ENCODE measurements at regions not wholly inside any gene's neighbourhood (a gene's known extent, or its start where the extent isn't known, plus 50 kb on each side); places are given as distances from the start of the nearest gene placed in this dataset.
A peak's percentile ranks its signal among the peaks of the same experiment; 100 is the strongest.

DNA sequence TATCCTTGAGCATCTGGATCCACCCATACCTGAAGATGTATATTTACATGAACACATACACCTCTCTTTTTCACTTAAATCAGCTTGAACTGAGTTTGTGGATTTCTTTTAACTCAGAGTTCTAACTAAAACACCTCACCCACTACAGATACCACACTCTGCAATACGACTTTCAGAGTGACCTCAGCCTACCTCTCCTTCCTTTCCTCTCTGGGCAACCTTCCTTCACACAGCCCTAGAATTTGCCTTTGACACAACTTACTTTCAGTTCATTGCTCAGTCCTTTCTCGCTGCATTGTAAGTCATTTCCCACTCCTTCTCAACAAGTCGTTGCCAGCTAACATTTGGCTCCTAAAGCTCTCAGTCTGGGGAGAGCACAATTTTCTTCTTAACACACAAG, 151.9 kb upstream of the IRX3 start:
- DNase-seq (ENCODE audit: low spot score), result no peak

DNA sequence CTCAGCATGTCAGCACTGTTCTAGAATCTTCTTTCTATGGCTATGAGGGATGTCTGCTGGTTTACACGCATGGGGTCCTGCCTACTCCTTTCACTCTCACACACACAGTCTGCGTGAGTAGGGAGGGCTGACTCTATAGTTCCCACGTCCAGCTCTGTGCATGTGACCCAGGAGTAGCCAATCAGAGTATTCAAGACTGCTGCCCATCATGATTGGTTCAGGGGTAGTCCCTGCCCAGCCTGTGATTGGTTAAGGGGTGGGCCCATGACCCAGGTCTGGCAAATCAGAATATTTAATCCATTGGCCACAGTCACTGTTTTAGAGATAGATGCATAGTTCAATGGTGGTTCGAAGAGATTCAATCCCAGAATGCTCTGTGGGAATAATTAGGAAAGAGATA, 151.3 kb upstream of the IRX3 start:
- DNase-seq (ENCODE audit: low spot score), result no peak

DNA sequence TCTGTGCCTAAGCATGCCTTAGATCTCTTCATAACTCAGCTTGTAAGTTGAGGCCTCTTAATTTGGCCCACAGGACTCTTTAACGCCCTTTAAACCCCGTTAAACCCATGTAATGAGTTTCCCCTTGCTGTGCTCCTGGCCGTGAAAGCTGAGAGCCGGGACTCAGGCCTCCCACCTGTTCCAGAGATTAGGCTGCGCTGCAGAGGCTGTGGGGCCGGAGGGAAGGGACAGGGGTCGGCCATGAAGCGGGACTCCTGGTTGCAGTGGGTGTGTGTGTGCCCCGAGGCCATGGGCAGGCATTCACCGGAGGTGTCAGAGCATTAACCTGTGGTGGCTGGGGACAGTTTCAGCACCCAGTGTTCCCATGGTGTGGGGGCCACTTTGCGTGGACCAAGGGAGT, 150.8 kb upstream of the IRX3 start:
- no peak for DNase-seq (ENCODE audit: low spot score)

DNA sequence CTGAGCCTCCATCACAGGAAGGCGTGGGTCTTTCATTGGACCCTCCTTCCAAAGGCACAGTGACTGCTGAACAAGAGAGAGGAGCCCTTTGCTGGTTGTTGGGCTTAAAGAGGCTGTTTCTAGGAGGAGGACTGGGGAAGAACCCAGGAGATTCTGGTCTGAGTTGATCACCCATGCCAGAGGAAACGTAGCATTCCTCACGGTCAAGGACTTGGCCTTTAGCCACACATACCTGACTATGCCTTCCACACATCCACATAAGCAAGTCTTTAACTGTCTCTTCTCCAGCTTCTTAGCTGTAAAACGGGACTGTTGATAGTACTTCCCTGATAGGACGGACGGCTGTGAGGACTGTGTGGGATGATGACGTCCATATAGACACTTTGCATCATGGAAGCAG, 149.8 kb upstream of the IRX3 start:
- DNase-seq (ENCODE audit: low spot score), result no peak

DNA sequence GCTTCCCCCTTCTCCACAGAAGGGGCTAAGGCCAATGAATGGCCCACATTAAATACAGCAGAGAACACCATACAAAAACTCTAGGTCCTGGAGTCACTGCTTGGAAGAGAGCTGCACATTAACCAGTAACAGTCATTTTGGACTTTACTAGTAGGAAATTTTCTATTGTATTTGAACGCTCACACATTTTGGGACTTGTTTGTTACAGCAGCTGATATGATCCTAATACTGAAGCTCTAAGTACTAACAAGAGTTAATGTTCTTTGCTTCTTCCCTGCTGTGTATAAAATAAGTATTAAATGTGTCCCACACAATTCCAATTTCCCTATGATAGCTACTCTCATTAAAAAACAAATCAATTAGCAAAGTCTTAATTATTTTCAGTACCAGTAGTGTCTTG, 148.3 kb upstream of the IRX3 start:
- no peak for DNase-seq (ENCODE audit: low spot score)

DNA sequence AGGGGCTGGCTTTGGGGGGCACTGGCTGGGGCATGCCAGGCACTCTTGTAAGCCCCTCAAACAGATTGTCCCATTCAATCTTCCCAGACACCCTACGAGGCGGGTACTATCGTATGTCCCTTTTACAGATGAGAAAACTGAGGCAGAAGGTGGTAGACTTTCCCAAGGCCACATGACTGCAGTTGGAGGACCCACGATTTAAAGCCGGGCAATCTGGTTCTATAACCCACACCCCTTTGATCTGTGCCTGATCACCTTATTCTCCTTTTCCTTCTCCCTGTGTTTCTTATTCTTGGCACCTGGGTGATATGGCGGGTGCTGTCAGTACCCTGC, 146.3 kb upstream of the IRX3 start:
- no peak for DNase-seq (ENCODE audit: low spot score)

DNA sequence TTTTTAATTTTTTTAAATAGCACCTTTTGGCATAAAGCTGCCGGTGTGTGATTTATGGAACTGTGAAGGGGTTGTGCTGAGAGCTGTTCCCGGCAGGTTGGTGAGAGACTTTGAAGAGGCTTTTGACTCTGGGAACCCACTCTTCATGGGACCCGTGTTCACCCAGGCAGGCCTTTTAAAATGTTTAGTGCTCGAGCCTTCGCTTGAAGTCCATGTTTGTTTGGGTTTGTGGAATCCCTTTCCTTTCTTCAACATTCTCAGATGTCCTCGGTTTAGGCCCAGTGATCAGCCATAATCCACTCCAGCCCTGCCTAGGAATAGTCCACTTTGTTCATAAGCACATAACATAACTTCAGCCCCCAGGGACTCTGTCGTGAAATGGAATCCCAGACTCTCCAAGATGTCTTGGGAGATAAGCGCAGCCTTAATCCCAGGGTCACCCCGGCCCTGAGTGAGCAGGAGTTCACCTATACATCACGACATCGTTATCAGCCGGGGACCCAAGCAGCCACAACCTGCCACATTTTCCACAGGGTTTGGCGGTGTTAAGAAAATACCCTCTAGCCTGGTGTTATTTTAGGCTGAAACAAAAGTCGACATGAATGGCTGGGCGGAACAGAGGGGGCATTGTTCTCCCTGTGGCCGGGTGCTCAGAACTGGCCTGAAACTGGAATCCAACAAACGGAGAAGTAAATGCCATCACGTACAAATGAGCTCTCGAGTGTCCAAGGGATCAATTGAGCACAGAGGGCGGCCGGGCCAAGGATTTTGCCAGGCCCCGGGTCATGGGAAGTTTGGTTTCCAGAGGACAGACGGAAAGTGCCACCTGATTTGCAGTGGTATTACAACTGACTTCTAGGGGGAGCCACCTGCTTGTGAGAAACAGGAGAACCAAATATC, 145.7 kb upstream of the IRX3 start:
- DNase-seq (ENCODE audit: low spot score), result no peak

DNA sequence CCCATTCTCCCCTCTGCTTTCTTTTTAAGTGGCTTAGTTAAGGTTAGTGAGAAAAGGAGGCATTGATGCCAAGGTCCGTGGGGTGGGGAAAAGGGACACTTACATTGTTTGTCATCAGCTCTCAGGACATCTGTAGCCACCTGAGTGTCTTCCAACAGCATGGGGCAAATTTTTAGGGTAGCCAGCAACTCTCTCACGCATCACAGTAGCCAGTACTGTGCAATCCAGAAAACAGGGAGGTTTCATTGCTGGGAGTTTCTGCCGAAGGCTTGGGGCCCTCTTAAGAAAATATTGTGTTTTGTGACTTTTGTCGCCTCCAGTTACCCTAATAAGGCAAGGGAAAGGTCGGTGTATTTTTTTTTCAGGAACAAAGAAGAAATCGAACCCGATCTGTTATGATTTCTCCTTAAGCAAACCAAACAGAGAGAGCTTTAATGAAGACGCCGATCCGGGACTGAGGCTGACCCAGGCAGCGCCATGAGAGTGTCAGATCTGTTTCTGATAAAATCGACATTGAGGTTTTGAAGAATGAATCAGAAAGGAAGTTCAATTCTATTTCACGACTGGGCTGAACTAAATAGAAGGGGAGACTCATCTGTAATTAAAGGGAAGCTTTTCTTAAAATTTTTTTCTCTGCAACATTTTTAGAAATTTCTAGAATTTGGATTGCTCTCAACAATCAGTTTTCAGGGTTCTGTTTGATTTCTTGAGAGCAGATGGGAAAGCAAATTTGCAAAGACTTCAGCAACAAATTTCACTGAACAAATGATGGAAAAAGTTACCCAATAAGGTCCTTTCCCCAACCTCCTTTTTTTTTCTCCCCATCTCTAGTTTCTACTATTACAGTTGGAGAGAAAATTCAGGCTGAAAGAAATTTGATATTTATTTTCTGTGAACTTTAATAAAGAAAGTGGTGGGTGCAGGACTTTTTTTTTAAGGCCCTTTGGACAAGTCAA, 144.7 kb upstream of the IRX3 start:
- DNase-seq (ENCODE audit: low spot score), result peak; percentile 65

DNA sequence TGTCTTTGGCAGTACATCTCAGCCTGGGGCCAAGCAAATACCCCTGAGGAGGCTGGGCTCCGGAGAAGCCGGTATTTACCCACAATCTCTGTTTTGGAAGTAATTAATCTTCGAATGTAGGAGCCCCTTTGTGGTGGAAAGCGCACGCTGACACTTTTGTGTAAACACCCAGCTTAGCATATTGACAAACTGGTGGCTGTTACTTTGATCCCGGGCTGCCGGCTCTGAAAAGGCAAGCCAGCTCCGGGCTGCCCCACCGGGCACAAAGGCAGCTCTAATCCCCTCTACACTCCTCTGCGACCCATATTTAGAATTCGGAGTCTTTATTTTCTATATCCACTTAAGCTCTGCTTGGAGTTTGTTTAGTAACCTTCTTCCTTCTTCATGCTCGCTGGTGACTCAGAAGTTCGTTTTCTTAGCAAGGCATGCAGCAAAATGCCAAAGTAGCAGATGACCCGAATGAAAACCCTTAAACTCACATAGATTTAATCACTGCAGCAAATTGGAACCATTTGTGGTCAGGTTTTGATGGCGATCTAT, 144.0 kb upstream of the IRX3 start:
- DNase-seq (ENCODE audit: low spot score), result peak; percentile 63

DNA sequence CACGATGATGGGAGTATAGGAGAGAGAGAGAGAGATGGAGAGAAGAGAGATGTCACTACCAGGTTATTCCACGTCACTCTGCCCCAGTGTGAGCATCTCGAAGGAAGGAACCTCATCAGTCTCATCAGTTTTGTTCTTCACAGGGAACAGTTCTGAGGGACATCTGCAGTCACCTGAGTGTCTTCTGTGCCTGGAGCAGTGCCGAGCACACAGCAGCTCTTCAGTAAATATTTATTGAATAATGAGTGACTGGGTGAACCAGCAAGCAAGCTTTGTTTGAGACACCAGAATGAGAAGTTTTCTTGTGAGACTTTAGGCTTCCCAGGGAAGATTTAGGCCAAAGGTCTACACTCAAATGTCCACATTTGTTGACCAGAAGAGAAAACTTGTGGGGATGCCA, 142.4 kb upstream of the IRX3 start:
- DNase-seq (ENCODE audit: low spot score), result no peak

DNA sequence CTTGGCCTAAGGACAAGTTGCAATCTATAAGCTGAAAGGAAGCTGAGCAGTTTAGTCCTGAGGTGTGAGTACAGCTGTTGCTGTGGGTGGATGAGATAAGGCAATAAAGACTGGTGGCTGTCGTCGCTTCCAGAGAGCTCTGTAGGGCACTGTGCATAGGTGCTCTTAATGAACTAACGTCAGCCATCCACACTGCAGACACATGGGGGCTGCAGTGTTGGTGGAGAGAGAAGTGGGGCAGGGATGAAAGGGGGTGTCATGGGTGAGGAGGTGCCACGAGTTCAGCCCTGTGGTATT, 139.9 kb upstream of the IRX3 start:
- DNase-seq (ENCODE audit: low spot score), result no peak

DNA sequence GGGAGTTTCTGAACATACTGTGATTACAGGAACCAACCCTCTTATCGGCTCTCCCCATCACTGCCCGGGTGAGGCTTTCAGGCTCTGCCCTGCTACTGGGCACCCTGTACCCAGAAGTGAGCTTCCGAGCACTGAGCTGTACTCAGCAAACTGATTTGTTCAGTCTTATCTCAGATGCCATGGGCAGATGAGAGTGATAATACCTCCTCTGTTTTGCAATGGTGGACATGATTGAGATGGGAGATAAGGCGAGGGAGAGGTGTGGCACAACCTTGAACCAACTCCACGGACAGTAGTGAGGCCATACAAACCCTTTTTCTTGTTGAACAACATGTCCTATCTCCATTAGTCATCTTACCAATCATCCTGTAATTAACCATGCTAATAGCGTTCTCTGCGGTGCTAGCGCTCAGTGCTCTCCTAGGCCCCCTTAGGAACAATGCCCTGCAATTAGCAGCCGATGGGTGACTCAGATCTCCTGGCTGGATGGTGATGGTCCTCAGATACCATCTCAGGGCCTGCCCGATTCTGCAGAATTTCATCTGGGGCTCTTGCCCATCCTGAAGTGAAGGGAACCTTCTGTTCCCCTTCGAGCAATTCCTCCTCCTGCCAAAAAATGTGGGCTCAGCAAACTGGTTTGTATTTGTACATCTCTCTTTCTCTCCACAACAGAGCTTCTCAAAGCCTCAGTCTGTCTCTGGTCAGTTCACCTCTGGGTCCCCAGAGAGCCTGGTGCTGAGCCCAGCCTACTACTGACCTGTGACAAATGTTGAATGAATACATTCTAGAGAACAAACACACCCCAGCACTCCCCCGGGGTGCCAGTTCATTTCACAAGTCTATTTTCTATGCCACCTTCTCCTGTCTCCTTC, 139.3 kb upstream of the IRX3 start:
- DNase-seq (ENCODE audit: low spot score), result no peak

DNA sequence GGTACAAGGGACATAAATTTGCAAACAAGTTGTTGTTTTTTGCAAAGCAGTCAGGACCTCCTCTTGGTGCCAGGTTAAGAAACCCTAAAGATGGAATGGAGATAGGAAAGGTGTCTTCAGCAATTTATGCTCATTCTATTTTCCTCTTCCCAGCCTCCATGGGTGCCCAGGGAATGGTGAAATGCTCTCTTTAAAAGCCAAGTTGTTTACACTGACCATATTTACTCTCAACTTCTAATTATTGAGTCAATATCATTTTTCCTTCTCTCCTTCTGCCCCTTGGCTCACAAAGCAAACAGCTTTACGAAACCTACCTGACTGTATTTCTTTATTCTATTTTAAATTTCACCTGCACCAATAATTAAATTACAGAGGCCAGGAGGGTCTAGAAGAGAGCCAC, 138.5 kb upstream of the IRX3 start:
- no peak for DNase-seq (ENCODE audit: low spot score)

DNA sequence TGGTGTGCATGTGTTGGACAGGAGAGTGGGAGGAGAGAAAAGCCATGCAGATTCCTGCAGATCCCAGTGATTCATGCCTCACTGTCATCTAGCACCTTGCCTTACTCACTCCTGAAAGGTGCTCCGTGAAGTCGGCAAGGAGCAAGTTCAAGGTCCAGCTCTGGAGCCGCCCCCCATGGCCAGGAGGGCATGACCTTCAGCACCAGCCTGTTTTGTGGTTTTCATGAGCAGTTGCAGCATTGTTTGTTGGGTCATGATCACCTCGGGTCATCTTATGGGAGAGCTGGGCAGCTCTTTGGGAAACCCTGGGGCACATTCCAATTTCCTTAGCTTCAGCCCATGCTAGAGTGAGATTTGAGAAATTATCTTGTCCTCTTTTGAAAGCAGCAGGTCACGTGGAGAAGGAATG, 137.5 kb upstream of the IRX3 start:
- no peak for DNase-seq (ENCODE audit: low spot score)

DNA sequence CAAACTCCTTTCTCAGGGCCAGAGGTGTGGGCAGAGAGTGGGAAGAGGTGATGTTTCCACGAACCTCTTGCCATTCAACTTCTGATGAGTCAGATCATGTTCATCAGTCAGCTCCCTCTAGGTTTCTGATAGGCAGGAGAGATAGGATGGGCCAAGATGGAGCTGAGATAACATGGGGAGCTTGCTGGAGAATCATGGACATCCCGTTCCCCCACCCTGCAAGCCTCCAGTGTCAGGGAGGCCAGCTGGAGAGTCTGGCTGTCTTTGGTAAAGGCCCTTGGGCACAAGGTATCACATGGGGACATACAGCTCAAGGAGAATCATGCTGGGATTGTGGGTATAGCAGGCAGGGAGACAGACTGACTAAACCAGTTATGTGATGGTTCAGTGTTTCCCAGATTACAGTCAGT, 136.0 kb upstream of the IRX3 start:
- DNase-seq (ENCODE audit: low spot score), result no peak

DNA sequence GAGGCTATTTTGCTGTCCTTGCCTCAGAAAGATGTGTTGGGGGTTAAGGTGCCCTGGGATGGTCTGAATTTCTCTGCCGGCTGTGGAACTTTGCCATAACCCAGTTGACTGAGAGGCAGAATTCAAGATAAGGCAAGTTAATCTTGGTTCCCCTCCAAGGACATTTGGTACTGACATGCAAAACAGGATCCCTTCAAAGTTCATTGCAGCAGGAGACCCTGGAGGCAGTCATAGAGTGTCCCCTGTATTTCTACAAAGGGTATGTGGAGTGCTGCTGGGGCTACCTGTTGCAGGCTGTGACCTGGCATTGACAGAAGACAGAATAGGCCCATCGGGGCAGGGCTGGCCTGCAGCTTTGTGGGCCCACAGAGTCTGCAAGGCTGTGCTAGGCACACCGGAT, 135.6 kb upstream of the IRX3 start:
- DNase-seq (ENCODE audit: low spot score), result no peak

DNA sequence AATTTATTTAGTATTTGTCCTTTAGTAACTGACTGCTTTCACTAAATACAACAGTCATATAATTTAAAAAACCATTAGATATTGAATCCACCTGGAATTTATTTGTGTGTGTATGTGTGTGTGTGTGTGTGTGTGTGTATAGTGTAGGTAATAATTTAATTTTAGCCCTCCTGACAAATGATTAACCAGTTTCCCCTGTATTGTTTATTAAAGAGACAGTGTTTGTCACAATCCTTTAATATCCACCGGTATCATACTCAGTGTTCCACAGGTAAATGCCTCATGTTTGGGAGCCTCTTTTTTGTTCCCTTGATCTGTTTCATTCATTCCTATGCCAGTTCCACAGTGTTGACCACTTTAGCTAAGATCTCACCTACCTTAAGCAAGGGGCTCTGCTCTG, 134.6 kb upstream of the IRX3 start:
- no peak for DNase-seq (ENCODE audit: low spot score)

DNA sequence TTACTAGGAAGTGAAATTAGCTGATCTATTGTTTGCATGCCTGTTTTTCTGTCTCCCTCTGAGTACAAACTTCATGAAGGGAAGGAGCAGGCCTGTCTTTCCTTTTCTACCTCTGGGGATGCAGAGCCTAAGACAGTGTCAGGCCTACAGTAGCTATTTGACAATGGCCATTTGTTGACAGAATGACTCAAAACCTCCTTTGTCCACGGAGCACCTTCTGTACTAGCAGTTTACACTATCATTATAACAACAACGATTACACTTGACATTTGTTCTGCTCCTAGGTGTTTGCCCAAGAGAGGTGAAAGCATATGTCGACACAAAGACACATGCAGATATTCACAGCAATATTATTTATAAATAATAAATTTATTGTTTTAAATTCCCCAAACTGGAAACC, 132.3 kb upstream of the IRX3 start:
- DNase-seq (ENCODE audit: low spot score), result no peak

DNA sequence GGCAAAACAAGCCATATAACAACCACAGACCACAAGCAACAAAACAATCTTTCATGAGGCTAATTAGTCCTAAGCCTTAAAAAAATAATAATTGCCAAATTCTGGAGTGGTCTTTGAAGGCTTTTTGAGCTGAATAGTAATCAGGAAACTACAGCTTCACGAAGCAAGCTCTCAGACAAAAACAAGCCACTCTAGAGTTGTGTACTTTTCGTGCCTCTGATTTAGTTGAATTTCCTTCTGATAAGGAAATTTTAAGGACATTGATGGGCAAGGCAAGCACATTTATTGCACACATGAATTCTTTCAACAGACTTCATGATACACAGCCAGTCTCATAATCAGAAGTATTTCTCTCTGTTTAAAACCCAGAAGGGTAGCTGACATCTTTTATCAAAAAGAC, 130.8 kb upstream of the IRX3 start:
- DNase-seq (ENCODE audit: low spot score), result no peak

DNA sequence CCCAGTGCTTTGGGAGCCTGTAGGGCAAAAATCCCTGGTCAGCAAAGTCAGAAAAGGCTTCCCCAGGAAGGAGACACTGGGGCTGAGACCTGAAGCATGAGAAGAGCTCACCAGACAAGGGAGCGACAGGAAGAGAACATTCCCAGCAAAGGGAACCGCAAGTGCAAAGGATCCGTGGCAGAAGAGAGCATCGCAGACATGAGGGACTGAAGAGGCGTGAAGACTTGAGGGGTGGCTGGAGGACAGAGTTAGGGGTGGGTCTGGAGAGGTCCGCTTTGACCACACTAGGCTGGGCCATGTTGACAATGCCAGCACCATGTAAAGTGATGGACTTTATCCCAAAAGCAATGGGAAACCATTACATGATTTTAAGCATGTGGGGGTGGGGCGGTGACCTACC, 128.1 kb upstream of the IRX3 start:
- DNase-seq (ENCODE audit: low spot score), result no peak

DNA sequence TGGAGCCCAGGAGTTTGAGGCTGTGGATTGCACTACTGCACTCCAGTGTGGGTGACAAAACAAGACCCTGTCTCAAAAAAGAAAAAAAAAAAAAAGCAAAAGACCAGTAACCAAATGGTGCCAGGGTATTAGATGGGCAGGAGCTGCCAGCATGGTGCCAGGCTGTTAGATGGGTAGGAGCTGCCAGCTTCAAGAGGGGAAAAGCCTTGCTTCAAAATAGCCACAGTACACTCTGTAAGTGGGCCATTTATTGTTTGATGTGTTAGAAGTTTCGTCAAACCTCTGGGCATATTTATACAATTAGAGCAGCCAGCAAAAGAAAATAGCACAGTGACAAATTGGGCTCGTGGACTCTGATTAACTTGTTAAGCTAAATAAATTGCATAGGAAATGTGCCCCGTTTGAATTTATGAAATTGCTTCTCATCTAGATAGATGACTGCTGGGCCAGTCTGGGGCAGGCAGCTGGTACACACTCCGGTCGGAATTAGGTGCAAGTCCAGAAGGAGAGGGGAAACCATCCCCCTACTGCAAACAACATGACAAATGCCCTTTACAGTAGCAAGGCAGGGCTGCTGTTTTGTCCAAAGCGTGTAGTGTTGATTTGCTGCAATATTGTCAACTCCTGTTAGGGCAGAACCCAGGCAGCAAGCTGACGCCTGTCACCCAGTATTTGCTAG, 126.3 kb upstream of the IRX3 start:
- no peak for DNase-seq (ENCODE audit: low spot score)

DNA sequence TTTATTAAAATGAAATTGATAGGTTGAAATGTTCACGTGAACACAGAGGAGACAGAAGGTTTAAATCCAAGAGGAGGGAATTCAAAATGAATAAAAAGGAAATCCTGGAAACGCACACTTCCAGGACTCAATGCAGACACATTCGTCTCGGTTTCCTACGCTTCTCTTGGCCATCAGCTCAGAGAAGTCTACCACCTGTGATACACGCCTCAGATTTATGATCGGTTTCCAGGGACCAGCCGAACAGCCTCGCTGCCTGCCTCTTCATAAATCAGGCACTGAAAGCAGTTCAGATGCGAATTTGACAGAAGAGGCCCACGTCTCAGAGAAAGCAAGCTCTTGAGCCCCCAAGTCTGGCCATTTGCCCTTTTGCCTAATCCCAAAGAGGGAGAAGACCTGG, 125.5 kb upstream of the IRX3 start:
- no peak for DNase-seq (ENCODE audit: low spot score)

Measured in AG20443 (cell line).